Prostate gland (tissue), 2 donors: ENCODE measurements at regions not wholly inside any gene's neighbourhood (a gene's known extent, or its start where the extent isn't known, plus 50 kb on each side); places are given as distances from the start of the nearest gene placed in this dataset.

Source experiments
- DNase-seq: peaks from one replicate; pipeline ENCODE4 v3.0.0-alpha.2; 2019; ENCODE audit warnings: low spot score
- H3K27ac ChIP-seq, 2 donors: fragments of 200-600 bp; sonication (generic); 2 replicates each; pipeline ENCODE4 v1.5.1; 2017 to 2019
- H3K27me3 ChIP-seq: fragments of 200-600 bp; sonication (generic); replicated peaks from 2 replicates; pipeline ENCODE4 v1.5.1; 2019; ENCODE audit not compliant: insufficient read depth
- H3K36me3 ChIP-seq, 2 donors: fragments of 200-600 bp; sonication (generic); 1 replicate in 1 of 2; 2 replicates in 1 of 2; pipeline versions ENCODE4 v1.5.1 to v1.8.1; 2017 to 2019
- H3K4me1 ChIP-seq: fragments of 200-600 bp; sonication (generic); replicated peaks from 2 replicates; pipeline ENCODE4 v1.5.1; 2019
- H3K4me3 ChIP-seq, 2 donors: fragments of 200-600 bp; sonication (generic); 2 replicates each; pipeline ENCODE4 v1.5.1; 2017 to 2019
- H3K9me3 ChIP-seq: fragments of 200-600 bp; sonication (generic); 2 replicates; pipeline ENCODE4 v1.5.1; 2017
- CTCF ChIP-seq, 4 experiments: fragments of 200-600 bp in 2 of 4; fragments of 450-650 bp in 2 of 4; sonication (generic) in 2 of 4; IDR thresholded peaks; 1 replicate in 3 of 4; 2 replicates in 1 of 4; pipeline ENCODE4 v1.5.1; 2016 to 2019; ENCODE audit warnings: antibody characterized with exemption in 4 of 4, mild to moderate bottlenecking in 2 of 4, moderate library complexity in 2 of 4
- POLR2A ChIP-seq: fragments of 450-650 bp; IDR thresholded peaks from one replicate; pipeline ENCODE4 v1.6.1; 2016; ENCODE audit warnings: antibody characterized with exemption, mild to moderate bottlenecking
- POLR2AphosphoS5 ChIP-seq: sonication (generic); formaldehyde crosslinking; IDR thresholded peaks from one replicate; pipeline ENCODE4 v1.6.1; 2017; ENCODE audit warnings: antibody characterized with exemption
- WGBS: methylation state at CpG from one replicate; pipeline ENCODE4 v1.1.5; 2018; 5-methylcytosine and 5-hydroxymethylcytosine counted together
- intact Hi-C: fragments of 100-400 bp; cut with DNase I; formaldehyde crosslinking; loops from one replicate; pipeline ENCODE4 v1.14.2; 2022

GRCh38 chr1:213605732-213606131, 382.0 kb upstream of the PROX1 start:
- Histone ChIP-seq H3K27ac (no peak overlapping the region), H3K9me3 (no peaks in the 10 kb centered on the region), H3K4me3 (no peak overlapping the region), H3K4me1 (no peaks in the 10 kb centered on the region), H3K27me3 (peaks cover 3% of the 10 kb centered on the region), H3K36me3 (no peaks in the 10 kb centered on the region)
- WGBS, result 88% methylated on average over 9 of the region's 9 CpGs
- intact Hi-C loops, result no loop called here
- TF ChIP-seq CTCF (IDR thresholded peaks at IDR 0.05) (no peak), POLR2AphosphoS5 (no peak), POLR2A (no peak)
- no peak for DNase-seq

- no peak overlapping the region for H3K4me3 ChIP-seq
- H3K27ac ChIP-seq, result no peak overlapping the region
- peaks cover 3% of the 10 kb centered on the region for H3K27me3 ChIP-seq
- no peak for TF ChIP-seq CTCF (IDR thresholded peaks at IDR 0.05)
- TF ChIP-seq POLR2AphosphoS5, result no peak
- TF ChIP-seq POLR2A, result no peak
- no peaks in the 10 kb centered on the region for H3K36me3 ChIP-seq
- no peaks in the 10 kb centered on the region for H3K9me3 ChIP-seq
- intact Hi-C loops, result no loop called here
- no peak for DNase-seq
- no peaks in the 10 kb centered on the region for H3K4me1 ChIP-seq
- WGBS, result 29% methylated on average over 5 of the region's 5 CpGs
Observed at GRCh38 chr1:213606252-213606820, 381.4 kb upstream of the PROX1 start.

GRCh38 chr1:213613549-213613948, 374.2 kb upstream of the PROX1 start:
- Histone ChIP-seq H3K27me3 (peaks cover 3% of the 10 kb centered on the region), H3K4me1 (no peaks in the 10 kb centered on the region), H3K9me3 (no peaks in the 10 kb centered on the region), H3K36me3 (no peaks in the 10 kb centered on the region), H3K4me3 (no peak overlapping the region), H3K27ac (no peak overlapping the region)
- 73% methylated on average over 2 of the region's 2 CpGs for WGBS
- intact Hi-C loops, result no loop called here
- TF ChIP-seq CTCF (IDR thresholded peaks at IDR 0.05), result no peak
- TF ChIP-seq POLR2A, result no peak
- no peak for DNase-seq

GRCh38 chr1:213615226-213615916, 372.4 kb upstream of the PROX1 start:
- no peak overlapping the region for H3K27ac ChIP-seq
- WGBS, result 73% methylated on average over 4 of the region's 4 CpGs
- H3K36me3 ChIP-seq, result no peaks in the 10 kb centered on the region
- peaks cover 3% of the 10 kb centered on the region for H3K27me3 ChIP-seq
- TF ChIP-seq POLR2AphosphoS5 (no peak), POLR2A (no peak), CTCF (IDR thresholded peaks at IDR 0.05) (no peak)
- intact Hi-C loops, result no loop called here
- DNase-seq, result no peak
- H3K4me3 ChIP-seq, result no peak overlapping the region
- H3K9me3 ChIP-seq, result no peaks in the 10 kb centered on the region
- no peaks in the 10 kb centered on the region for H3K4me1 ChIP-seq

- H3K36me3 ChIP-seq, result no peaks in the 10 kb centered on the region
- DNase-seq, result no peak
- H3K4me1 ChIP-seq, result no peaks in the 10 kb centered on the region
- TF ChIP-seq POLR2A, result no peak
- TF ChIP-seq CTCF (IDR thresholded peaks at IDR 0.05), result no peak
- no peak for TF ChIP-seq POLR2AphosphoS5
- H3K27ac ChIP-seq, result no peak overlapping the region
- H3K4me3 ChIP-seq, result no peak overlapping the region
- intact Hi-C loops, result no loop called here
- no peaks in the 10 kb centered on the region for H3K27me3 ChIP-seq
- H3K9me3 ChIP-seq, result no peaks in the 10 kb centered on the region
Observed at GRCh38 chr1:213617133-213617532, 370.6 kb upstream of the PROX1 start.
